B cell (primary cell): ENCODE measurements at regions not wholly inside any gene's neighbourhood (a gene's known extent, or its start where the extent isn't known, plus 50 kb on each side); places are given as distances from the start of the nearest gene placed in this dataset.

Source experiments
- ATAC-seq: fragments of 200-7000 bp; cut with Tn5 transposase; one replicate; pipeline ENCODE4 v1.10.0; 2021; ENCODE audit warnings: low read depth, mild to moderate bottlenecking, moderate number of reproducible peaks, moderate library complexity
- CTCF ChIA-PET: fragments of 350-600 bp; sonication (Branson Sonifier 250); formaldehyde crosslinking; loops from one replicate; lab custom pipeline; 2021; ENCODE audit warnings: antibody characterized with exemption, inconsistent platforms; lab: Charles Lee
- POLR2A ChIA-PET: fragments of 350-600 bp; sonication (Branson Sonifier 250); formaldehyde crosslinking; loops from one replicate; lab custom pipeline; 2021; ENCODE audit warnings: antibody characterized with exemption; lab: Charles Lee
- DNase-seq: peaks from one replicate; pipeline ENCODE4 v3.0.0; 2013
- H2AFZ ChIP-seq: 2 replicates; pipeline ENCODE4 v1.6.1; 2012; ENCODE audit warnings: mild to moderate bottlenecking, low read depth, low read length; ENCODE audit not compliant: insufficient read depth, poor library complexity, severe bottlenecking
- H3K27ac ChIP-seq, 2 donors: 1 replicate in 1 of 2; 2 replicates in 1 of 2; pipeline ENCODE4 v1.5.1; 2012 to 2013; ENCODE audit warnings: low read length in 2 of 2, mild to moderate bottlenecking in 2 of 2, moderate library complexity in 1 of 2
- H3K27me3 ChIP-seq, 4 experiments: fragments of 200-600 bp in 1 of 4; sonication (generic) in 1 of 4; replicated peaks in 1 of 4; 1 replicate in 2 of 4; 2 replicates in 2 of 4; pipeline versions ENCODE4 v1.6.1 to v1.7.0; 2013 to 2016; ENCODE audit warnings: low read length in 3 of 4, mild to moderate bottlenecking in 2 of 4, mixed read lengths in 1 of 4, moderate library complexity in 1 of 4; ENCODE audit not compliant: insufficient read depth in 4 of 4, control insufficient read depth in 3 of 4; ENCODE audit errors: control extremely low read depth in 1 of 4
- H3K36me3 ChIP-seq, 2 experiments: replicated peaks in 1 of 2; 1 replicate in 1 of 2; 2 replicates in 1 of 2; pipeline versions ENCODE4 v1.6.1 to v1.7.1; 2013; ENCODE audit warnings: low read length in 1 of 2; ENCODE audit not compliant: insufficient read depth in 2 of 2, control insufficient read depth in 1 of 2; ENCODE audit errors: control extremely low read depth in 1 of 2, extremely low read depth in 1 of 2
- H3K4me1 ChIP-seq, 2 donors: fragments of 200-600 bp in 1 of 2; sonication (generic) in 1 of 2; 1 replicate in 1 of 2; 2 replicates in 1 of 2; pipeline versions ENCODE4 v1.5.1 to v1.6.1; 2013 to 2017; ENCODE audit warnings: low read length in 2 of 2; ENCODE audit not compliant: control insufficient read depth in 2 of 2, insufficient read depth in 2 of 2
- H3K4me2 ChIP-seq: replicated peaks from 2 replicates; pipeline ENCODE3; 2012; ENCODE audit warnings: mild to moderate bottlenecking, low read depth, low read length; ENCODE audit not compliant: poor library complexity, severe bottlenecking
- H3K4me3 ChIP-seq, 5 experiments: fragments of 200-600 bp in 1 of 5; sonication (generic) in 1 of 5; 1 replicate in 3 of 5; 2 replicates in 2 of 5; pipeline versions ENCODE4 v1.5.1 to v1.7.0; 2011 to 2016; ENCODE audit warnings: low read length in 4 of 5, mild to moderate bottlenecking in 4 of 5, low read depth in 2 of 5, control low read depth in 1 of 5, moderate library complexity in 1 of 5; ENCODE audit not compliant: insufficient read depth in 1 of 5; ENCODE audit errors: control extremely low read depth in 1 of 5, extremely low read depth in 1 of 5
- H3K79me2 ChIP-seq: fragments of 200-600 bp; sonication (generic); one replicate; pipeline ENCODE4 v1.6.0; 2016; ENCODE audit warnings: low read length; ENCODE audit not compliant: control insufficient read depth, insufficient read depth
- H3K9ac ChIP-seq: fragments of 200-600 bp; sonication (generic); 2 replicates; pipeline ENCODE4 v1.6.1; 2017; ENCODE audit warnings: mild to moderate bottlenecking, low read length, moderate library complexity
- H3K9me3 ChIP-seq, 3 donors: one replicate each; pipeline versions ENCODE4 v1.6.1 to v1.7.1; 2013; ENCODE audit warnings: low read length in 2 of 3; ENCODE audit not compliant: control insufficient read depth in 2 of 3, insufficient read depth in 1 of 3; ENCODE audit errors: control extremely low read depth in 1 of 3
- H4K20me1 ChIP-seq: 2 replicates; pipeline ENCODE4 v1.6.0; 2012; ENCODE audit warnings: mild to moderate bottlenecking, low read length; ENCODE audit not compliant: insufficient read depth, control insufficient read depth, poor library complexity, severe bottlenecking
- H3K27ac Mint-ChIP-seq: one replicate; pipeline ENCODE4 v1.8.0; 2021; ENCODE audit warnings: mixed read lengths
- H3K27me3 Mint-ChIP-seq: one replicate; pipeline ENCODE4 v1.8.0; 2021; ENCODE audit warnings: mixed read lengths
- H3K4me1 Mint-ChIP-seq: one replicate; pipeline ENCODE4 v1.8.0; 2021; ENCODE audit warnings: mixed read lengths
- H3K4me3 Mint-ChIP-seq: one replicate; pipeline ENCODE4 v1.8.0; 2021; ENCODE audit warnings: mixed read lengths
- H3K9me3 Mint-ChIP-seq: one replicate; pipeline ENCODE4 v1.8.0; 2022; ENCODE audit warnings: mixed read lengths; ENCODE audit not compliant: insufficient read depth
- CTCF ChIP-seq: fragments of 200-600 bp; IDR thresholded peaks from one replicate; pipeline ENCODE4 v1.8.0; 2022; ENCODE audit warnings: antibody characterized with exemption, mild to moderate bottlenecking
- EZH2 ChIP-seq: IDR thresholded peaks from 2 replicates; pipeline ENCODE4 v1.6.1; 2012; ENCODE audit warnings: borderline replicate concordance, low read depth, mild to moderate bottlenecking, moderate library complexity, low read length; ENCODE audit not compliant: insufficient read depth, poor library complexity, severe bottlenecking
- WGBS: methylation state at CpG from one replicate; pipeline ENCODE4 v1.1.5; 2013; ENCODE audit warnings: missing lambda C conversion rate; ENCODE audit not compliant: insufficient coverage; 5-methylcytosine and 5-hydroxymethylcytosine counted together
- intact Hi-C: fragments of 100-400 bp; cut with micrococcal nuclease; formaldehyde crosslinking; loops from one replicate; pipeline ENCODE4 v1.10.0; 2022

GRCh38 chr10:6996431-6996830 lies 414.4 kb downstream of the SFMBT2 start:
- no peak overlapping the region for H3K27ac Mint-ChIP-seq
- Histone ChIP-seq H3K79me2 (no peaks in the 10 kb centered on the region), H3K4me3 (no peak overlapping the region), H4K20me1 (no peaks in the 10 kb centered on the region), H3K4me2 (no peak overlapping the region), H3K27me3 (peaks cover 0 to 2% (median 0%) of the 10 kb centered on the region in 4 experiments), H2AFZ (no peak overlapping the region), H3K27ac (no peak overlapping the region), H3K9ac (no peak overlapping the region), H3K36me3 (no peaks in the 10 kb centered on the region), H3K4me1 (no peaks in the 10 kb centered on the region), H3K9me3 (no peaks in the 10 kb centered on the region)
- DNase-seq (no peak), ATAC-seq (no peak)
- 80% methylated on average over 2 of the region's 4 CpGs for WGBS
- POLR2A ChIA-PET, result no interaction called here
- no peak for TF ChIP-seq EZH2
- no peak overlapping the region for H3K4me3 Mint-ChIP-seq
- H3K27me3 Mint-ChIP-seq, result peaks cover 4% of the 10 kb centered on the region
- intact Hi-C loops, result no loop called here
- H3K9me3 Mint-ChIP-seq, result no peaks in the 10 kb centered on the region
- no peaks in the 10 kb centered on the region for H3K4me1 Mint-ChIP-seq
- CTCF ChIA-PET, result no interaction called here

GRCh38 chr10:6995831-6996230 lies 415.0 kb downstream of the SFMBT2 start:
- no peak overlapping the region for H2AFZ ChIP-seq
- H3K27ac ChIP-seq, result no peak overlapping the region
- H3K36me3 ChIP-seq, result no peaks in the 10 kb centered on the region
- no peaks in the 10 kb centered on the region for H4K20me1 ChIP-seq
- intact Hi-C loops, result no loop called here
- Mint-ChIP-seq H3K4me3 (no peak overlapping the region), H3K27ac (no peak overlapping the region), H3K27me3 (peaks cover 4% of the 10 kb centered on the region), H3K9me3 (no peaks in the 10 kb centered on the region), H3K4me1 (peaks cover 2% of the 10 kb centered on the region)
- WGBS, result 92% methylated on average over 3 of the region's 4 CpGs
- ChIA-PET POLR2A (no interaction called here), CTCF (no interaction called here)
- no peak overlapping the region for H3K4me2 ChIP-seq
- peaks cover 0 to 5% of the 10 kb centered on the region in 2 donors for H3K4me1 ChIP-seq
- H3K9ac ChIP-seq, result no peak overlapping the region
- no peaks in the 10 kb centered on the region for H3K9me3 ChIP-seq
- DNase-seq (no peak), ATAC-seq (no peak)
- H3K4me3 ChIP-seq, result no peak overlapping the region
- H3K27me3 ChIP-seq, result peaks cover 0 to 2% (median 0%) of the 10 kb centered on the region in 4 experiments
- H3K79me2 ChIP-seq, result no peaks in the 10 kb centered on the region
- TF ChIP-seq CTCF, result no peak
- TF ChIP-seq EZH2, result no peak
